Loucy (cell line): ENCODE measurements at regions not wholly inside any gene's neighbourhood (a gene's known extent, or its start where the extent isn't known, plus 50 kb on each side); places are given as distances from the start of the nearest gene placed in this dataset.
"Not testable (repeated sequence)": the region's sequence is repeated elsewhere in the genome, so short reads cannot be mapped to it uniquely, and the experiment has no call there.

Experiments
- H2AFZ ChIP-seq: fragments of 200-600 bp; sonication (generic); 2 replicates; pipeline ENCODE4 v1.6.0; 2016; ENCODE audit warnings: antibody characterized with exemption, mild to moderate bottlenecking, low read length, moderate library complexity
- H3F3A ChIP-seq: fragments of 200-600 bp; 2 replicates; pipeline ENCODE4 v1.6.0; 2016; ENCODE audit warnings: antibody characterized with exemption, low read depth, mild to moderate bottlenecking
- H3K27me3 ChIP-seq: fragments of 200-600 bp; sonication (generic); 2 replicates; pipeline ENCODE4 v1.6.1; 2014; ENCODE audit warnings: low read length, mild to moderate bottlenecking; ENCODE audit not compliant: insufficient read depth, poor library complexity, severe bottlenecking
- H3K36me3 ChIP-seq: fragments of 200-600 bp; sonication (generic); 2 replicates; pipeline ENCODE4 v1.6.1; 2016; ENCODE audit warnings: low read length; ENCODE audit not compliant: insufficient read depth
- H3K4me1 ChIP-seq: fragments of 200-600 bp; sonication (generic); 2 replicates; pipeline ENCODE4 v1.5.1; 2014; ENCODE audit warnings: low read length, mild to moderate bottlenecking; ENCODE audit not compliant: insufficient read depth, poor library complexity, severe bottlenecking
- H3K4me2 ChIP-seq: fragments of 200-600 bp; sonication (generic); 2 replicates; pipeline ENCODE4 v1.6.0; 2014; ENCODE audit warnings: antibody characterized with exemption, low read length, low read depth, mild to moderate bottlenecking; ENCODE audit not compliant: poor library complexity, severe bottlenecking
- H3K4me3 ChIP-seq: fragments of 200-600 bp; sonication (generic); 2 replicates; pipeline ENCODE4 v1.5.1; 2014; ENCODE audit warnings: low read length, mild to moderate bottlenecking, mixed read lengths; ENCODE audit not compliant: poor library complexity, severe bottlenecking
- H3K79me2 ChIP-seq: fragments of 200-600 bp; sonication (generic); 2 replicates; pipeline ENCODE4 v1.6.1; 2014; ENCODE audit warnings: low read length; ENCODE audit not compliant: insufficient read depth
- H3K9ac ChIP-seq: fragments of 200-600 bp; sonication (generic); 2 replicates; pipeline ENCODE4 v1.6.0; 2014; ENCODE audit warnings: mild to moderate bottlenecking, low read depth, low read length, moderate library complexity; ENCODE audit not compliant: poor library complexity, severe bottlenecking
- H3K9me2 ChIP-seq: fragments of 200-600 bp; sonication (generic); replicated peaks from 2 replicates; pipeline ENCODE4 v1.6.1; 2016; ENCODE audit warnings: low read depth, low read length, mixed read lengths
- H3K9me3 ChIP-seq: fragments of 200-600 bp; sonication (generic); 2 replicates; pipeline ENCODE4 v1.6.1; 2014; ENCODE audit warnings: mild to moderate bottlenecking, antibody characterized with exemption, low read length, low read depth; ENCODE audit not compliant: insufficient read depth
- H4K20me1 ChIP-seq: fragments of 200-600 bp; sonication (generic); 2 replicates; pipeline ENCODE4 v1.6.0; 2014; ENCODE audit warnings: antibody characterized with exemption, low read length, mild to moderate bottlenecking; ENCODE audit not compliant: insufficient read depth, poor library complexity, severe bottlenecking
- CTCF ChIP-seq: fragments of 200-600 bp; sonication (generic); conservative IDR thresholded peaks from 2 replicates; pipeline ENCODE4 v1.5.1; 2014; ENCODE audit warnings: mild to moderate bottlenecking, antibody characterized with exemption, low read length
- EZH2phosphoT487 ChIP-seq: fragments of 200-600 bp; IDR thresholded peaks from 2 replicates; pipeline ENCODE4 v1.6.1; 2018; ENCODE audit warnings: antibody characterized with exemption, mild to moderate bottlenecking, moderate library complexity, borderline replicate concordance

GRCh38 chr6:139955366-139956155 lies 581.1 kb upstream of the CITED2 start:
- Histone ChIP-seq H3K4me2 (no peak overlapping the region), H2AFZ (no peak overlapping the region), H3K4me1 (no peaks in the 10 kb centered on the region), H3F3A (no peaks in the 10 kb centered on the region), H3K9me3 (no peaks in the 10 kb centered on the region), H3K79me2 (no peaks in the 10 kb centered on the region), H3K4me3 (no peak overlapping the region), H3K9ac (no peak overlapping the region), H3K36me3 (no peaks in the 10 kb centered on the region), H3K27me3 (no peaks in the 10 kb centered on the region), H3K9me2 (no peaks in the 10 kb centered on the region), H4K20me1 (no peaks in the 10 kb centered on the region)
- TF ChIP-seq CTCF, result no peak
- TF ChIP-seq EZH2phosphoT487, result no peak

GRCh38 chr6:139954463-139955071 lies 580.1 kb upstream of the CITED2 start:
- Histone ChIP-seq H2AFZ (no peak overlapping the region), H3K27me3 (no peaks in the 10 kb centered on the region), H3K36me3 (no peaks in the 10 kb centered on the region), H3F3A (no peaks in the 10 kb centered on the region), H4K20me1 (no peaks in the 10 kb centered on the region), H3K9ac (no peak overlapping the region), H3K9me3 (no peaks in the 10 kb centered on the region), H3K4me1 (no peaks in the 10 kb centered on the region), H3K4me3 (no peak overlapping the region), H3K4me2 (no peak overlapping the region), H3K79me2 (no peaks in the 10 kb centered on the region), H3K9me2 (no peaks in the 10 kb centered on the region)
- TF ChIP-seq EZH2phosphoT487 (no peak), CTCF (no peak)

GRCh38 chr6:139953780-139954179 lies 579.3 kb upstream of the CITED2 start:
- H3F3A ChIP-seq, H4K20me1 ChIP-seq, H3K27me3 ChIP-seq, H3K9me2 ChIP-seq, H3K4me3 ChIP-seq, H3K4me2 ChIP-seq, H3K9ac ChIP-seq, H3K79me2 ChIP-seq, H2AFZ ChIP-seq, H3K36me3 ChIP-seq, H3K9me3 ChIP-seq, H3K4me1 ChIP-seq: not testable (repeated sequence)
